ENCODE measurements at regions not wholly inside any gene's neighbourhood (a gene's known extent, or its start where the extent isn't known, plus 50 kb on each side); places are given as distances from the start of the nearest gene placed in this dataset.
"Not testable (repeated sequence)": the region's sequence is repeated elsewhere in the genome, so short reads cannot be mapped to it uniquely, and the experiment has no call there.

DNA sequence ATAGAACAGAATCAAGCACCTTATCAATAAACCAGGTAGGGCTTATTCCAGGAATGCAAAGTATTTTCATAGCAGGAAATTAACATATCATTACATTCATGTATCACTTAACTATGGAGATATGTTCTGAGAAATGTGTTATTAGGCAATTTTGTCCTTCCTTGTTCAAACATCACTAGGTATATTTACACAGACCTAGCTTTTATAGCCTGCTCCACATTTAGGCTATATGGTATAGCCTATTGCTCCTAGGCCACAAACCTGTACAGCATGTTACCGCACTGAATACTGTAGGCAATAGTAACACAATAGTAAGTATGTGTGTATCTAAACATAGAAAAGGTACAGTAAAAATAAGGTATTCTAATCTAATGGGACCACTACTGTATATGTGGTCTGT lies 82.8 kb upstream of the KCTD1 start:
- H3K4me3 ChIP-seq (ENCODE audit: low read depth, low read length): no peak overlapping the region
- TF ChIP-seq, protein P1, sequence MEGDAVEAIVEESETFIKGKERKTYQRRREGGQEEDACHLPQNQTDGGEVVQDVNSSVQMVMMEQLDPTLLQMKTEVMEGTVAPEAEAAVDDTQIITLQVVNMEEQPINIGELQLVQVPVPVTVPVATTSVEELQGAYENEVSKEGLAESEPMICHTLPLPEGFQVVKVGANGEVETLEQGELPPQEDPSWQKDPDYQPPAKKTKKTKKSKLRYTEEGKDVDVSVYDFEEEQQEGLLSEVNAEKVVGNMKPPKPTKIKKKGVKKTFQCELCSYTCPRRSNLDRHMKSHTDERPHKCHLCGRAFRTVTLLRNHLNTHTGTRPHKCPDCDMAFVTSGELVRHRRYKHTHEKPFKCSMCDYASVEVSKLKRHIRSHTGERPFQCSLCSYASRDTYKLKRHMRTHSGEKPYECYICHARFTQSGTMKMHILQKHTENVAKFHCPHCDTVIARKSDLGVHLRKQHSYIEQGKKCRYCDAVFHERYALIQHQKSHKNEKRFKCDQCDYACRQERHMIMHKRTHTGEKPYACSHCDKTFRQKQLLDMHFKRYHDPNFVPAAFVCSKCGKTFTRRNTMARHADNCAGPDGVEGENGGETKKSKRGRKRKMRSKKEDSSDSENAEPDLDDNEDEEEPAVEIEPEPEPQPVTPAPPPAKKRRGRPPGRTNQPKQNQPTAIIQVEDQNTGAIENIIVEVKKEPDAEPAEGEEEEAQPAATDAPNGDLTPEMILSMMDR (IDR thresholded peaks at IDR 0.05; ENCODE audit: borderline replicate concordance, insufficient read depth, low read depth, low read length): no peak

DNA sequence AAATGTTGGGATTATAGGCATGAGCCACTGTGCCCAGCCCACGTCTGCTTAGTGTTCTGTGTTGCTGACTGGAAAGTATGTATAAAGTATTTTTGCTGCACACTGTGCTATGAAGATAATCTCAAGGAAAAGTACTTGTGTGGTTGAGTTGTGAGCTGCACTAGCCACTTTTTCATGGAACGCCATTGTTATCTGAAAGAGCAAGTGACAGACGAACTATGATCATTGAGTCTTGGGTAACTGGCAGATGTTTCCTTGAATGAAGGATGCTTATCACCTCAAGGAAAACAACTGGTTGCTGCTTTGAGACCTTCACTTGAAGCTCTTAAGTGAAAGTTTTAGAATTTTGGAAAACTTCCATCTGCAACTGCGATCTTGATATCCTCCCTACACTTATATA lies 82.2 kb upstream of the KCTD1 start:
- TF ChIP-seq, protein P1 (IDR thresholded peaks at IDR 0.05; ENCODE audit: borderline replicate concordance, insufficient read depth, low read depth, low read length): no peak
- H3K4me3 ChIP-seq (ENCODE audit: low read depth, low read length): no peak overlapping the region

DNA sequence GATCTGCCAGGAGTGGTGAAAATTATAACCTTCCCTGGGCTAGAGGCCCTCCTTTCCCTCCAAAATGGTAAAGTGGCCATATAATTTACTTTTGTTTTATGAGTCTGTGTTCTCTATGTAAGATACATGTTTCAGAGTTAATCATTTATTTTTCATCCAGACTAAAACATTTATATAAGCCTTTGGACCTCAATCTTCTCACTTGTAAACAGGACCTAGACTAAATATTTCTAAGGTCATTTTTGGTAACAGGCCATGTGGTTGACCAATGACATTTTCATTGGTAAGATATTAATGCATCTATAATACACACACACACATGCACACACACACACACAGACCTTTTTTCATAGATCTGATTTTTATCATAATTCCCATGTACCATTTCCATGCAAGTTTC lies 79.7 kb upstream of the KCTD1 start:
- TF ChIP-seq, protein P1 (IDR thresholded peaks at IDR 0.05; ENCODE audit: borderline replicate concordance, insufficient read depth, low read depth, low read length): no peak
- H3K4me3 ChIP-seq (ENCODE audit: low read depth, low read length): no peak overlapping the region

DNA sequence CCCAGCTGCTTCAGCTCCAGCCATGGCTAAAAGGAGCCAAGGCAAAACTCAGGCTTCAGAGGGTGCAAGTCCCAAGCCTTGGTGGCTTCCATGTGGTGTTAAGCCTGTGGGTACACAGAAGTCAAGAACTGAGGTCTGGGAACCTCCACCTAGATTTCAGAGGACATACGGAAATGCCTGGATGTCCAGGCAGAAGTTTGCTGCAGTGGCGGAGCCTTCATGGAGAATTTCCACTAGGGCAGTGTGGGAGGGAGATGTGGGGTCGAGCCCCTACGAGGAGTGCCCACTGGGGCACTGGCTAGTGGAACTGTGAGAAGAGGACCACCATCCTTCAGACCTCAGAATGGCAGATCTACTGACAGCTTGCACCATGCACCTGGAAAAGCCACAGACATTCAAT lies 76.1 kb upstream of the KCTD1 start:
- TF ChIP-seq, protein P1 (IDR thresholded peaks at IDR 0.05; ENCODE audit: borderline replicate concordance, insufficient read depth, low read depth, low read length): no peak
- no peak overlapping the region for H3K4me3 ChIP-seq (ENCODE audit: low read depth, low read length)

DNA sequence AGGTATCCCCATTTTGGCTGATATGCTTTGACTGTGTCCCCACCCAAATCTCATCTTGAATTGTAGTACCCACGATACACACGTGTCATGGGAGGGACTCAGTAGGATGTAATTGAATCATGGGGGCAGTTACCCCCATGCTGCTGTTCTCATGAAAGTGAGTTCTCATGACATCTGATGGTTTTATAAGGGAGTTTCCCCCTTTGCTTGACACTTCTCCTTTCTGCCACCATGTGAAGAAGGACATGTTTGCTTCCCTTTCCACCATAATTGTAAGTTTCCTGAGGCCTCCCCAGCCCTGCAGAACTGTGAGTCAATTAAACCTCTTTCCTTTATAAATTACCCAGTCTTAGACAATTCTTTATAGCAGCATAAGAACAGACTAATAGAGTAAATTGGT lies 75.0 kb upstream of the KCTD1 start:
- H3K4me3 ChIP-seq (ENCODE audit: low read depth, low read length): not testable (repeated sequence)

DNA sequence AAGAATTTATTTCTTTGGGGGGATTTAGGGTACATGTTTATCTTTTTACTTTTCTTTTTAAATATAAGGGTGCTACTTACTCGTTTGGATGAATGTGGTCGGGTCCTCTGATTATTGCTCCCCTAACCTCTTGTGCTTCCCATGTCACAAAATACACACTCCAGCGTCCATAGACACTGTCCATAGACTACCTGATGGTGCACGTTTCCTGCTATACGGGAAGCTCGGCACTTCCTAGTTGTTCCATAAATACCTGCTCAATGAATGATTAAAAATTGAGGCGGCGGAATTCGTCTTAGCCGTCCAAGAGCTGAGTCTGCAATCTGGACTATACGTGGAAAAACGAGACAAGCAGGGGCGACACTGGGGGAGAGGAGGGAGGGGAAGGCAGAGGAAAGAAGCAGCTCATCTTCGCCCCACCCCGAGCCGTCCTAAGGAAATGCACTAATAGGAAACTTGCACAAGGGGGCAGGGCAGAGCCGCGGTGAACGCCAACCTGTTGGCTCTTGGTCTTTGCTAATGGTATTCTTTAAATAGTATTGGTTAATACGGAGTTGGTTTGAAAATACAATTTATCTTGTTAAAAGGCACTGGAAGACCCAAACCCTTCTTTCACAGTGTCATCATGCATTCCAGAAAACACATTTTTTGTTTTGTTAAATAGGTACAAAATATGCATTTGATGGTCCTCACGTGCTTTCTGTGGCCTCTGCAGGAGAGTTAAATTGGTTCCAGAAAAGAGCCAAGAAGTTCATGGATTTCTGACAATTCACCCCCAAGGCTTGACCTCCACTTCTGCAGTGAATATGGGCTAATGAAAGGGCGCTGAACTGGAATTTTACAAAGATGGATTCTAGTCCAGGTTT lies 73.0 kb upstream of the KCTD1 start:
- H3K4me3 ChIP-seq (ENCODE audit: low read depth, low read length): peak overlapping the region; percentile 24

DNA sequence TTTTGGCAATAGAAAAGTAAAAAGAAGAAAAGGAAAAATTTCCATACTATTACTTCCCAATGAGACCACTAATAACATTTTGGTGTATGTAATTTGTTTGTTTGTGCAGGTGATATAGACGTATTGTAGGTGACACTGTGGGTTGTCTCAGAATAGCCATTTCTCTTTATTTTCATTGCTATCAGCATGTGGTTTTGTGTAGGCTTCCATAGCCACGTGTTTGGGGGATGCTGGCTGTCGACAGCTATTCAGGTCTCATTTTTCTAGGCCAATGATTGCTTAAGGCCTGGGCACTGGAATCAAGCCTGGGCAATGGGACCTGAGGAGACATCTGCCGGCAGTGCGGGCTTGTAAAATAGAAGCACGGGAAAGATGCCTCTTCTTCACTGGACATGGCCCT lies 71.0 kb upstream of the KCTD1 start:
- H3K4me3 ChIP-seq (ENCODE audit: low read depth, low read length): no peak overlapping the region
- TF ChIP-seq, protein P1 (IDR thresholded peaks at IDR 0.05; ENCODE audit: borderline replicate concordance, insufficient read depth, low read depth, low read length): no peak

More for the DNA sequence above, 73.0 kb upstream of the KCTD1 start:
- TF ChIP-seq, protein P1 (IDR thresholded peaks at IDR 0.05; ENCODE audit: borderline replicate concordance, insufficient read depth, low read depth, low read length): peak; percentile 68

Measured in GM12875 (cell line).